Upper lobe of right lung (tissue), 1 donor: ENCODE measurements at regions not wholly inside any gene's neighbourhood (a gene's known extent, or its start where the extent isn't known, plus 50 kb on each side); places are given as distances from the start of the nearest gene placed in this dataset.
"Not testable (repeated sequence)": the region's sequence is repeated elsewhere in the genome, so short reads cannot be mapped to it uniquely, and the experiment has no call there.

Source experiments
- ATAC-seq: fragments of 200-7000 bp; cut with Tn5 transposase; one replicate; pipeline ENCODE4 v1.9.1; 2020; ENCODE audit warnings: mild to moderate bottlenecking, moderate library complexity
- DNase-seq: peaks from one replicate; pipeline ENCODE4 v3.0.0-alpha.2; 2020
- H3K27ac ChIP-seq: fragments of 200-600 bp; one replicate; pipeline ENCODE4 v1.8.0; 2022
- H3K27me3 ChIP-seq: fragments of 200-600 bp; one replicate; pipeline ENCODE4 v1.8.0; 2022; ENCODE audit warnings: mild to moderate bottlenecking
- H3K36me3 ChIP-seq: fragments of 200-600 bp; one replicate; pipeline ENCODE4 v1.8.0; 2022
- H3K4me1 ChIP-seq: fragments of 200-600 bp; one replicate; pipeline ENCODE4 v1.8.0; 2022
- H3K4me3 ChIP-seq: fragments of 200-600 bp; one replicate; pipeline ENCODE4 v1.8.0; 2022; ENCODE audit warnings: mild to moderate bottlenecking
- H3K9me3 ChIP-seq: fragments of 200-600 bp; one replicate; pipeline ENCODE4 v1.8.0; 2022
- intact Hi-C: fragments of 100-400 bp; cut with DNase I; formaldehyde crosslinking; loops from one replicate; pipeline ENCODE4 v1.11.0; 2022
- TF ChIP-seq, protein P1 (sequence below): fragments of 200-600 bp; IDR thresholded peaks from one replicate; pipeline ENCODE4 v1.8.0; 2022; ENCODE audit warnings: antibody characterized with exemption
- donor health status: DM: no; HTN: yes; CAD: no; lungs with severe emphysema.

DNA sequence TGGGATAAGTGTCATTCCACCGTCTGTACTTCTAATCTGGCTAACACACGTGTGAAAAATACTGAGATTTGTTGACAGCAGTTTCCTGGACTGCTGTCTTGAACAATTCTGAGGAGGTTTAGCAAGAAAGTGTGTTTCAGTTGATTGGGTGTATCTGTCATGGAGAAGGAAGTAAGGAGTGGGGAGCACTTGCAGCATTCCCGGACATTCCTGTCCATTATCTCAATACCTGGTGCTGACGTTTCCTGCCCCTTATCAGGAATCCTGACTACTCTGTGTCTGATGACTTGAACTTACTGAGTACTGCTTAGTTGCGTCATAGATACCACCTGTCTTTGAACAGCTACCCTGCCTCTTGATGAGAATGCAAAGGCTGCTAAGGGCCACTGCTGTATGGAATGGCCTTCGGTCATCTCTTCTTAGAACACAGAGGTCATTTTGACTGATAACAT is 72.0 kb upstream of the VKORC1L1 start:
- DNase-seq: no peak
- H3K4me3 ChIP-seq: no peak overlapping the region
- no peak overlapping the region for H3K27ac ChIP-seq
- H3K27me3 ChIP-seq: no peaks in the 10 kb centered on the region
- intact Hi-C loops: no loop called here
- no peaks in the 10 kb centered on the region for H3K9me3 ChIP-seq
- H3K36me3 ChIP-seq: no peaks in the 10 kb centered on the region
- TF ChIP-seq, protein P1, sequence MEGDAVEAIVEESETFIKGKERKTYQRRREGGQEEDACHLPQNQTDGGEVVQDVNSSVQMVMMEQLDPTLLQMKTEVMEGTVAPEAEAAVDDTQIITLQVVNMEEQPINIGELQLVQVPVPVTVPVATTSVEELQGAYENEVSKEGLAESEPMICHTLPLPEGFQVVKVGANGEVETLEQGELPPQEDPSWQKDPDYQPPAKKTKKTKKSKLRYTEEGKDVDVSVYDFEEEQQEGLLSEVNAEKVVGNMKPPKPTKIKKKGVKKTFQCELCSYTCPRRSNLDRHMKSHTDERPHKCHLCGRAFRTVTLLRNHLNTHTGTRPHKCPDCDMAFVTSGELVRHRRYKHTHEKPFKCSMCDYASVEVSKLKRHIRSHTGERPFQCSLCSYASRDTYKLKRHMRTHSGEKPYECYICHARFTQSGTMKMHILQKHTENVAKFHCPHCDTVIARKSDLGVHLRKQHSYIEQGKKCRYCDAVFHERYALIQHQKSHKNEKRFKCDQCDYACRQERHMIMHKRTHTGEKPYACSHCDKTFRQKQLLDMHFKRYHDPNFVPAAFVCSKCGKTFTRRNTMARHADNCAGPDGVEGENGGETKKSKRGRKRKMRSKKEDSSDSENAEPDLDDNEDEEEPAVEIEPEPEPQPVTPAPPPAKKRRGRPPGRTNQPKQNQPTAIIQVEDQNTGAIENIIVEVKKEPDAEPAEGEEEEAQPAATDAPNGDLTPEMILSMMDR: no peak
- peak; percentile 49 for ATAC-seq
- no peaks in the 10 kb centered on the region for H3K4me1 ChIP-seq

DNA sequence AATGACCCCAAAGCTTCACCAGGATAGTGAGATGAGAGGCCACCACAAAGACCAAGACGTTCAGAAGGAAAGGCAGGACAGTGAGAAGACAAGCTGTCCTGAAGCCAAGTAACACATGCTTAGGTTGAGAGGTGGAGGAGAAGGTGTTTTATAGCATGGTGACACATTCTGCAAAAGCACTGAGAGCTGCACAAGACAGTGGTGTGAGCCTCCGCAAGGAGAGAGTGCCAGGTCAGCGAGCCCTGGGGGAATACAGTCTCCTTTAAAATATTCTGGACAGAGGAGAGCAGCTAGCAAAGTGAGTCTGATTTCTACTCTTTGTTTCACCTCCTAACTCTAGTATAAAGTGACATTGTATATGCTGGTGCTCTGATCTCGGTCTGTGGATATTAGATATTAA is 68.0 kb upstream of the VKORC1L1 start:
- ATAC-seq: no peak
- intact Hi-C loops: no loop called here
- Histone ChIP-seq H3K36me3 (no peaks in the 10 kb centered on the region), H3K27ac (no peak overlapping the region), H3K27me3 (no peaks in the 10 kb centered on the region), H3K4me1 (no peaks in the 10 kb centered on the region), H3K4me3 (no peak overlapping the region), H3K9me3 (no peaks in the 10 kb centered on the region)
- TF ChIP-seq, protein P1: no peak
- no peak for DNase-seq

DNA sequence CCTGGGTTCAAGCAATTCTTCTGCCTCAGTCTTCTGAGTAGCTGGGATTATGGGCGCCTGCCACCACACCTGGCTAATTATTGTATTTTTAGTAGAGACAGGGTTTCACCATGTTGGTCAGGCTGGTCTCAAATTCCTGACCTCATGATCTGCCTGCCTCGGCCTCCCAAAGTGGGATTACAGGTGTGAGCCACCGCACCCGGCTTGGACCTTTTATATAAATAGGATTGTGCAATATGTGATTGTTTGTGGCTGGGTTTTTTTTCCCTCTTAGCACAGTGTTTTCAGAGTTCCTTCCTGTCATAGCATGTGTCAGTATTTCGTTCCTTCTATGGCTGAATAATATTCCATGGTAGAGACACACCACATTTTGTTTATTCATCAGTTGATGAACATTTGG is 65.8 kb upstream of the VKORC1L1 start:
- H3K9me3 ChIP-seq, intact Hi-C loops, H3K4me1 ChIP-seq, H3K27me3 ChIP-seq, H3K4me3 ChIP-seq, ATAC-seq, H3K36me3 ChIP-seq, H3K27ac ChIP-seq, DNase-seq: not testable (repeated sequence)

DNA sequence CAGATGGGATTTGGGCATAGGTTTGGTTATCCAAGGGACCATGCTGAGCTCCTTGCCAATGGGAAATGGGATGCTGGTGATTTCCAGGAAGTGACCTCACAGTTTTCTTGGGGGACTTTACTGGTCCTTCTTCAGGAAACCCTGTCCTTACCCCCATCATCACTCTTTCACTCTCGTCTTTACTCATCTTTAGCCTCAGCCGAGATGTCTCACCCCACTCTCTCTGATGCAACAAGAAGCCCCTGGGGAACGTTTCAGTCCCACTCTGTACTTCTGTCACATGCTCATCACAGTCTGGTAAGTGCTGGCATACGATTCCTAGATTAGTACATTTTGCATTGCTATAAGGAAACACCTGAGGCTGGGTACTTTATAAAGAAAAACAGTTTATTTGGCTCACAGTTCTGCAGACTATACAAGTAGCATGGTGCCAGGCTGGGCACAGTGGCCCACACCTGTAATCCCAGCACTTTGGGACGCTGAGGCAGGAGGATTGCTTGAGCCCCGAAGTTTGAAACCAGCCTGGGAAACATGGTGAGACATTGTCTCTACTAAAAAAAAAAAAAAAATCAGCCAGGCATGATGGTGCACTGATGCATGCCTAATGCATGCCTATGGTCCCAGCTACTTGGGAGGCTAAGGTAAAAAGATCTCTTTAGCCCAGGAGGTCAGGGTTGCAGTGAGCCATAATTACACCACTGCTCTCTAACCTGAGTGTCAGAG is 63.5 kb upstream of the VKORC1L1 start:
- intact Hi-C loops: no loop called here
- ATAC-seq: no peak

DNA sequence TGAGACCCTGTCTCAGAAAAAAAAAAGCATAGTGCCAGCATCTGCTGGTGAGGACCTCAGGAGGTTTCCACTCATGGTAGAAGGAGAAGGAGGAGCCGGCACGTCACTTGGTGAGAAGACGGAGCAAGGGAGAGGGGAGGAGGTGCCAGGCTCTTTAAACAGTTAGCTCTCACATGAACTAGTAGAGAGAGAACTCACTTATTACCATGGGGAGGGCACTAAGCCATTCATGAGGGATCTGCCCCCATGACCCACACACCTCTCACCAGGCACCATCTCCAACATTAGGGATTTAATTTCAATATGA is 62.9 kb upstream of the VKORC1L1 start:
- intact Hi-C loops: no loop called here

More for the DNA sequence above, 63.5 kb upstream of the VKORC1L1 start:
- H3K9me3 ChIP-seq: no peaks in the 10 kb centered on the region
- H3K4me3 ChIP-seq: no peak overlapping the region
- TF ChIP-seq, protein P1: no peak
- no peaks in the 10 kb centered on the region for H3K36me3 ChIP-seq
- no peaks in the 10 kb centered on the region for H3K27me3 ChIP-seq
- DNase-seq: no peak
- H3K4me1 ChIP-seq: no peaks in the 10 kb centered on the region
- H3K27ac ChIP-seq: no peak overlapping the region

DNA sequence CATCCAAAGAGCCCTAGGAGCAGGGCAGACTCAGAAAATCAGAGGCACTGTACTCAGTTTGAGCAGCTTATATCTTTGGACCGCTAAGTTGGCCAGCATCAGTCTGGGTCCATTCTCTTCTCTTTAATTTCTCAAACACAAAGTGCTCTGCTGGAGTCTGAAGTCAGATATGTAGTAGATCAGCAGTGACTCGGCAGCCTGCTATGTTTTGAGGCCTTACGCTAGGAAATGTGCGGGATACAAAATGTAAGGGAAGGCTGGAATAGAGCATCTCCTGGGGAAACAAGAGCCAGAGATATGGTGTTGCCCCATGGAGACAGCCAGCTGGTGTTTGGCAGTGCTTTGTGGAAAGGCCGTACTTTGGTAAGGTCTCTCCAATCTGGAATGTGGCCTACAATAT is 60.6 kb upstream of the VKORC1L1 start:
- intact Hi-C loops: no loop called here

More for the DNA sequence above, 62.9 kb upstream of the VKORC1L1 start:
- Histone ChIP-seq H3K4me3 (no peak overlapping the region), H3K9me3 (no peaks in the 10 kb centered on the region), H3K27ac (no peak overlapping the region), H3K27me3 (no peaks in the 10 kb centered on the region), H3K4me1 (no peaks in the 10 kb centered on the region), H3K36me3 (no peaks in the 10 kb centered on the region)
- DNase-seq (no peak), ATAC-seq (no peak)
- TF ChIP-seq, protein P1: no peak

DNA sequence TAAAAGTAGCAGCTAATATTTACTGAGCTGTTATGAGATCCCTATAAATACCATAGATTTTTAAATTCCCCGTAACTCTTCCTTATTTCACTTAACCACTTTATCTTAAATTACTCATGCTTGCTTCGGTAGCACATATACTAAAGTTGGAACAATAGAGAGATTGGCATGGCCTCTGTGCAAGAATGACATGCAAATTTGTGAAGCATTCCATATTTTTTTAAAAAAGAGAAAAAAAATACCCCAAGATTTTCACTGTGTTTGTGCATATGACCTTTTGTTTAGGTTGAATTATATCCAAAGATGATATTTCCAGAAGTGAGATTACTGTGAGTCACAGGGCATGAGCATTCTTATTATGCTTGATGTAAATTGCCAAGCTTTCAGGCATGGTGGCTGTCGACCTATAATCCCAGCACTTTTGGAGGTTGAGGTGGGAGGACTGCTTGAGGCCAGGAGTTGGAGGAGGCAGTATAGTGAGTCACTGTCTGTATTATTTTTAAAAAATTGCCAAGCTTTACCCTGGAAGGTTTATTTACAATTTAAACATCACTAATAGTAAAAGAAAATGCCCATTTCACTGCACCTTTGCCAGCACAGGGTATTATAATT is 58.2 kb upstream of the VKORC1L1 start:
- H3K27me3 ChIP-seq, H3K9me3 ChIP-seq, DNase-seq, intact Hi-C loops, H3K36me3 ChIP-seq, H3K4me1 ChIP-seq, ATAC-seq, H3K27ac ChIP-seq, H3K4me3 ChIP-seq: not testable (repeated sequence)

More for the DNA sequence above, 60.6 kb upstream of the VKORC1L1 start:
- Histone ChIP-seq H3K27me3 (no peaks in the 10 kb centered on the region), H3K4me1 (no peaks in the 10 kb centered on the region), H3K9me3 (no peaks in the 10 kb centered on the region), H3K36me3 (no peaks in the 10 kb centered on the region), H3K4me3 (no peak overlapping the region), H3K27ac (no peak overlapping the region)
- TF ChIP-seq, protein P1: no peak
- ATAC-seq (no peak), DNase-seq (no peak)
